ENCODE measurements at regions not wholly inside any gene's neighbourhood (a gene's known extent, or its start where the extent isn't known, plus 50 kb on each side); places are given as distances from the start of the nearest gene placed in this dataset.

DNA sequence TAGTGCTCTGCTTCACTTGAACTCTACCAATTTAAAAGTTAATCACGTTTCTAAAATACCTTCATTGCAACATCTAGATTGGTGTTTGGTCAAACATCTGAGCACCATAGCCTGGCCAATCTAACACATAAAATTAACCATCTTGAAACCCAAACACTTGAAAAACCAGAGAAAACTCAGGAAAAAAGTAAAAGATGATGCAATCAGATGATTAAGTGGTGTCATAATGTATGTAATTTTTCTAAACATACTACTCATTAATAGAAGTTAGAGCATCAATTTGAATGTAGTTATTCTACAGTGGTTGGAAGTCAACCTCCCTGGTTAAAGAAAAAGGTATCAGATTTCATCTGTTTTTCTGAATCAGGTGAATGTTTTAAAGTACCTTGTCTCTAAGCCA is 228.6 kb upstream of the ID4 start:
- CTCF ChIA-PET, result no interaction called here
- H3K9ac ChIP-seq (ENCODE audit: low read length), result no peak overlapping the region
- no peaks in the 10 kb centered on the region for H3K9me3 ChIP-seq (ENCODE audit: control insufficient read depth in 1 of 2, insufficient read depth in 1 of 2, low read depth in 1 of 2, low read length in 2 of 2)
- TF ChIP-seq MAX (IDR thresholded peaks at IDR 0.05) (no peak), SP1 (IDR thresholded peaks at IDR 0.05; ENCODE audit: low read depth) (no peak), ZNF274 (IDR thresholded peaks at IDR 0.05; ENCODE audit: low read depth, low read length) (no peak), JUND (IDR thresholded peaks at IDR 0.05) (no peak)
- TF ChIP-seq, protein P1, sequence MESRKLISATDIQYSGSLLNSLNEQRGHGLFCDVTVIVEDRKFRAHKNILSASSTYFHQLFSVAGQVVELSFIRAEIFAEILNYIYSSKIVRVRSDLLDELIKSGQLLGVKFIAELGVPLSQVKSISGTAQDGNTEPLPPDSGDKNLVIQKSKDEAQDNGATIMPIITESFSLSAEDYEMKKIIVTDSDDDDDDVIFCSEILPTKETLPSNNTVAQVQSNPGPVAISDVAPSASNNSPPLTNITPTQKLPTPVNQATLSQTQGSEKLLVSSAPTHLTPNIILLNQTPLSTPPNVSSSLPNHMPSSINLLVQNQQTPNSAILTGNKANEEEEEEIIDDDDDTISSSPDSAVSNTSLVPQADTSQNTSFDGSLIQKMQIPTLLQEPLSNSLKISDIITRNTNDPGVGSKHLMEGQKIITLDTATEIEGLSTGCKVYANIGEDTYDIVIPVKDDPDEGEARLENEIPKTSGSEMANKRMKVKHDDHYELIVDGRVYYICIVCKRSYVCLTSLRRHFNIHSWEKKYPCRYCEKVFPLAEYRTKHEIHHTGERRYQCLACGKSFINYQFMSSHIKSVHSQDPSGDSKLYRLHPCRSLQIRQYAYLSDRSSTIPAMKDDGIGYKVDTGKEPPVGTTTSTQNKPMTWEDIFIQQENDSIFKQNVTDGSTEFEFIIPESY (IDR thresholded peaks at IDR 0.05; ENCODE audit: extremely low read depth, insufficient replicate concordance, low read length), result no peak
- TF ChIP-seq, protein P2, sequence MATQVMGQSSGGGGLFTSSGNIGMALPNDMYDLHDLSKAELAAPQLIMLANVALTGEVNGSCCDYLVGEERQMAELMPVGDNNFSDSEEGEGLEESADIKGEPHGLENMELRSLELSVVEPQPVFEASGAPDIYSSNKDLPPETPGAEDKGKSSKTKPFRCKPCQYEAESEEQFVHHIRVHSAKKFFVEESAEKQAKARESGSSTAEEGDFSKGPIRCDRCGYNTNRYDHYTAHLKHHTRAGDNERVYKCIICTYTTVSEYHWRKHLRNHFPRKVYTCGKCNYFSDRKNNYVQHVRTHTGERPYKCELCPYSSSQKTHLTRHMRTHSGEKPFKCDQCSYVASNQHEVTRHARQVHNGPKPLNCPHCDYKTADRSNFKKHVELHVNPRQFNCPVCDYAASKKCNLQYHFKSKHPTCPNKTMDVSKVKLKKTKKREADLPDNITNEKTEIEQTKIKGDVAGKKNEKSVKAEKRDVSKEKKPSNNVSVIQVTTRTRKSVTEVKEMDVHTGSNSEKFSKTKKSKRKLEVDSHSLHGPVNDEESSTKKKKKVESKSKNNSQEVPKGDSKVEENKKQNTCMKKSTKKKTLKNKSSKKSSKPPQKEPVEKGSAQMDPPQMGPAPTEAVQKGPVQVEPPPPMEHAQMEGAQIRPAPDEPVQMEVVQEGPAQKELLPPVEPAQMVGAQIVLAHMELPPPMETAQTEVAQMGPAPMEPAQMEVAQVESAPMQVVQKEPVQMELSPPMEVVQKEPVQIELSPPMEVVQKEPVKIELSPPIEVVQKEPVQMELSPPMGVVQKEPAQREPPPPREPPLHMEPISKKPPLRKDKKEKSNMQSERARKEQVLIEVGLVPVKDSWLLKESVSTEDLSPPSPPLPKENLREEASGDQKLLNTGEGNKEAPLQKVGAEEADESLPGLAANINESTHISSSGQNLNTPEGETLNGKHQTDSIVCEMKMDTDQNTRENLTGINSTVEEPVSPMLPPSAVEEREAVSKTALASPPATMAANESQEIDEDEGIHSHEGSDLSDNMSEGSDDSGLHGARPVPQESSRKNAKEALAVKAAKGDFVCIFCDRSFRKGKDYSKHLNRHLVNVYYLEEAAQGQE (IDR thresholded peaks at IDR 0.05; ENCODE audit: low read depth), result no peak
- POLR2A ChIA-PET, result no interaction called here
- H3K27ac ChIP-seq (ENCODE audit: low read depth, low read length), result no peak overlapping the region
- DNase-seq (ENCODE audit: low read depth, low spot score) (no peak), ATAC-seq (no peak)
- H3K4me2 ChIP-seq (ENCODE audit: low read length), result no peak overlapping the region
- no peaks in the 10 kb centered on the region for H3K27me3 ChIP-seq (ENCODE audit: insufficient read depth, low read length)
- H3K4me3 ChIP-seq (replicated peaks in 1 of 2; ENCODE audit: low read depth in 1 of 2, low read length in 2 of 2), result no peak overlapping the region
- no peaks in the 10 kb centered on the region for H3K36me3 ChIP-seq (ENCODE audit: control insufficient read depth in 1 of 2, insufficient read depth in 2 of 2, low read length in 2 of 2)
- H3K9me2 ChIP-seq (ENCODE audit: insufficient read depth), result no peaks in the 10 kb centered on the region
- intact Hi-C loops (cut with micrococcal nuclease), result no loop called here
- no peak overlapping the region for H2AFZ ChIP-seq (ENCODE audit: low read depth, low read length, poor library complexity, severe bottlenecking)
- BruUV-seq (replicated peaks), result no TSS peak
- no peaks in the 10 kb centered on the region for H4K20me1 ChIP-seq (ENCODE audit: insufficient read depth)
- RAD21 ChIA-PET (ENCODE audit: low non-redundant PET in 1 of 2, low total read pairs in 2 of 2, uncharacterized antibody in 2 of 2, unreplicated experiment in 2 of 2), result no interaction called here
- no peaks in the 10 kb centered on the region for H3K4me1 ChIP-seq (ENCODE audit: control insufficient read depth in 1 of 2, insufficient read depth in 2 of 2, low read length in 2 of 2)
- H3K79me2 ChIP-seq (ENCODE audit: insufficient read depth, low read length), result no peaks in the 10 kb centered on the region
